Loucy (cell line): ENCODE measurements at regions not wholly inside any gene's neighbourhood (a gene's known extent, or its start where the extent isn't known, plus 50 kb on each side); places are given as distances from the start of the nearest gene placed in this dataset.

ENCODE experiments used
- H2AFZ ChIP-seq: fragments of 200-600 bp; sonication (generic); 2 replicates; pipeline ENCODE4 v1.6.0; 2016; ENCODE audit warnings: antibody characterized with exemption, mild to moderate bottlenecking, low read length, moderate library complexity
- H3F3A ChIP-seq: fragments of 200-600 bp; 2 replicates; pipeline ENCODE4 v1.6.0; 2016; ENCODE audit warnings: antibody characterized with exemption, low read depth, mild to moderate bottlenecking
- H3K27me3 ChIP-seq: fragments of 200-600 bp; sonication (generic); 2 replicates; pipeline ENCODE4 v1.6.1; 2014; ENCODE audit warnings: low read length, mild to moderate bottlenecking; ENCODE audit not compliant: insufficient read depth, poor library complexity, severe bottlenecking
- H3K36me3 ChIP-seq: fragments of 200-600 bp; sonication (generic); 2 replicates; pipeline ENCODE4 v1.6.1; 2016; ENCODE audit warnings: low read length; ENCODE audit not compliant: insufficient read depth
- H3K4me1 ChIP-seq: fragments of 200-600 bp; sonication (generic); 2 replicates; pipeline ENCODE4 v1.5.1; 2014; ENCODE audit warnings: low read length, mild to moderate bottlenecking; ENCODE audit not compliant: insufficient read depth, poor library complexity, severe bottlenecking
- H3K4me2 ChIP-seq: fragments of 200-600 bp; sonication (generic); 2 replicates; pipeline ENCODE4 v1.6.0; 2014; ENCODE audit warnings: antibody characterized with exemption, low read length, low read depth, mild to moderate bottlenecking; ENCODE audit not compliant: poor library complexity, severe bottlenecking
- H3K4me3 ChIP-seq: fragments of 200-600 bp; sonication (generic); 2 replicates; pipeline ENCODE4 v1.5.1; 2014; ENCODE audit warnings: low read length, mild to moderate bottlenecking, mixed read lengths; ENCODE audit not compliant: poor library complexity, severe bottlenecking
- H3K79me2 ChIP-seq: fragments of 200-600 bp; sonication (generic); 2 replicates; pipeline ENCODE4 v1.6.1; 2014; ENCODE audit warnings: low read length; ENCODE audit not compliant: insufficient read depth
- H3K9ac ChIP-seq: fragments of 200-600 bp; sonication (generic); 2 replicates; pipeline ENCODE4 v1.6.0; 2014; ENCODE audit warnings: mild to moderate bottlenecking, low read depth, low read length, moderate library complexity; ENCODE audit not compliant: poor library complexity, severe bottlenecking
- H3K9me2 ChIP-seq: fragments of 200-600 bp; sonication (generic); replicated peaks from 2 replicates; pipeline ENCODE4 v1.6.1; 2016; ENCODE audit warnings: low read depth, low read length, mixed read lengths
- H3K9me3 ChIP-seq: fragments of 200-600 bp; sonication (generic); 2 replicates; pipeline ENCODE4 v1.6.1; 2014; ENCODE audit warnings: mild to moderate bottlenecking, antibody characterized with exemption, low read length, low read depth; ENCODE audit not compliant: insufficient read depth
- H4K20me1 ChIP-seq: fragments of 200-600 bp; sonication (generic); 2 replicates; pipeline ENCODE4 v1.6.0; 2014; ENCODE audit warnings: antibody characterized with exemption, low read length, mild to moderate bottlenecking; ENCODE audit not compliant: insufficient read depth, poor library complexity, severe bottlenecking
- EZH2phosphoT487 ChIP-seq: fragments of 200-600 bp; IDR thresholded peaks from 2 replicates; pipeline ENCODE4 v1.6.1; 2018; ENCODE audit warnings: antibody characterized with exemption, mild to moderate bottlenecking, moderate library complexity, borderline replicate concordance
- TF ChIP-seq, protein P1 (sequence below): fragments of 200-600 bp; sonication (generic); conservative IDR thresholded peaks from 2 replicates; pipeline ENCODE4 v1.5.1; 2014; ENCODE audit warnings: mild to moderate bottlenecking, antibody characterized with exemption, low read length

GRCh38 chr13:97134364-97135095, 87.6 kb upstream of the MBNL2 start:
- TF ChIP-seq, protein P1, sequence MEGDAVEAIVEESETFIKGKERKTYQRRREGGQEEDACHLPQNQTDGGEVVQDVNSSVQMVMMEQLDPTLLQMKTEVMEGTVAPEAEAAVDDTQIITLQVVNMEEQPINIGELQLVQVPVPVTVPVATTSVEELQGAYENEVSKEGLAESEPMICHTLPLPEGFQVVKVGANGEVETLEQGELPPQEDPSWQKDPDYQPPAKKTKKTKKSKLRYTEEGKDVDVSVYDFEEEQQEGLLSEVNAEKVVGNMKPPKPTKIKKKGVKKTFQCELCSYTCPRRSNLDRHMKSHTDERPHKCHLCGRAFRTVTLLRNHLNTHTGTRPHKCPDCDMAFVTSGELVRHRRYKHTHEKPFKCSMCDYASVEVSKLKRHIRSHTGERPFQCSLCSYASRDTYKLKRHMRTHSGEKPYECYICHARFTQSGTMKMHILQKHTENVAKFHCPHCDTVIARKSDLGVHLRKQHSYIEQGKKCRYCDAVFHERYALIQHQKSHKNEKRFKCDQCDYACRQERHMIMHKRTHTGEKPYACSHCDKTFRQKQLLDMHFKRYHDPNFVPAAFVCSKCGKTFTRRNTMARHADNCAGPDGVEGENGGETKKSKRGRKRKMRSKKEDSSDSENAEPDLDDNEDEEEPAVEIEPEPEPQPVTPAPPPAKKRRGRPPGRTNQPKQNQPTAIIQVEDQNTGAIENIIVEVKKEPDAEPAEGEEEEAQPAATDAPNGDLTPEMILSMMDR, result no peak
- TF ChIP-seq EZH2phosphoT487, result no peak
- no peak overlapping the region for H3K4me3 ChIP-seq
- H3F3A ChIP-seq, result no peaks in the 10 kb centered on the region
- no peaks in the 10 kb centered on the region for H3K27me3 ChIP-seq
- no peaks in the 10 kb centered on the region for H3K4me1 ChIP-seq
- H2AFZ ChIP-seq, result no peak overlapping the region
- H3K79me2 ChIP-seq, result no peaks in the 10 kb centered on the region
- no peak overlapping the region for H3K9ac ChIP-seq
- H3K36me3 ChIP-seq, result no peaks in the 10 kb centered on the region
- no peaks in the 10 kb centered on the region for H4K20me1 ChIP-seq
- no peaks in the 10 kb centered on the region for H3K9me3 ChIP-seq
- H3K9me2 ChIP-seq, result no peaks in the 10 kb centered on the region
- no peak overlapping the region for H3K4me2 ChIP-seq

- no peaks in the 10 kb centered on the region for H3K9me2 ChIP-seq
- no peak overlapping the region for H3K4me2 ChIP-seq
- H3K79me2 ChIP-seq, result no peaks in the 10 kb centered on the region
- 0 out of 2 replicates have a peak overlapping the region, but pooled peaks have one; percentile 7 for H2AFZ ChIP-seq
- no peaks in the 10 kb centered on the region for H3K4me1 ChIP-seq
- no peaks in the 10 kb centered on the region for H3K36me3 ChIP-seq
- H3K27me3 ChIP-seq, result peaks cover 6% of the 10 kb centered on the region
- no peaks in the 10 kb centered on the region for H3K9me3 ChIP-seq
- no peak for TF ChIP-seq EZH2phosphoT487
- TF ChIP-seq, protein P1, result no peak
- no peak overlapping the region for H3K4me3 ChIP-seq
- H3K9ac ChIP-seq, result no peak overlapping the region
- H4K20me1 ChIP-seq, result no peaks in the 10 kb centered on the region
- H3F3A ChIP-seq, result no peaks in the 10 kb centered on the region
Observed at GRCh38 chr13:97135883-97136282, 86.2 kb upstream of the MBNL2 start.

GRCh38 chr13:97136418-97136817, 85.7 kb upstream of the MBNL2 start:
- Histone ChIP-seq H3K79me2 (no peaks in the 10 kb centered on the region), H3K27me3 (peaks cover 8% of the 10 kb centered on the region), H3K36me3 (no peaks in the 10 kb centered on the region)

More at GRCh38 chr13:97136418-97136817, 85.7 kb upstream of the MBNL2 start:
- Histone ChIP-seq H3K4me3 (no peak overlapping the region), H3K4me2 (no peak overlapping the region), H2AFZ (no peak overlapping the region), H3K9me3 (no peaks in the 10 kb centered on the region), H3K4me1 (no peaks in the 10 kb centered on the region), H3K9me2 (no peaks in the 10 kb centered on the region), H3F3A (no peaks in the 10 kb centered on the region), H3K9ac (no peak overlapping the region), H4K20me1 (no peaks in the 10 kb centered on the region)
- TF ChIP-seq, protein P1, result no peak
- no peak for TF ChIP-seq EZH2phosphoT487
